Ovary (tissue), 7 donors: ENCODE measurements at regions not wholly inside any gene's neighbourhood (a gene's known extent, or its start where the extent isn't known, plus 50 kb on each side); places are given as distances from the start of the nearest gene placed in this dataset.

Source experiments
- DNase-seq, 5 donors: peaks; one replicate each; pipeline ENCODE4 v3.0.0-alpha.2; 2019 to 2020
- H3K27ac ChIP-seq, 2 donors: fragments of 200-600 bp; one replicate each; pipeline versions ENCODE4 v1.5.1 to v1.8.0; 2019 to 2022
- H3K27me3 ChIP-seq: fragments of 200-600 bp; one replicate; pipeline ENCODE4 v1.8.0; 2022
- H3K36me3 ChIP-seq: fragments of 200-600 bp; sonication (generic); one replicate; pipeline ENCODE4 v1.5.1; 2019
- H3K4me1 ChIP-seq: one replicate; pipeline ENCODE4 v1.8.1; 2013; ENCODE audit warnings: mild to moderate bottlenecking, moderate library complexity; ENCODE audit not compliant: insufficient read depth
- H3K4me3 ChIP-seq: fragments of 200-600 bp; sonication (generic); one replicate; pipeline ENCODE4 v1.5.1; 2017
- H3K9me3 ChIP-seq, 2 donors: fragments of 200-600 bp in 1 of 2; sonication (generic) in 1 of 2; one replicate each; pipeline versions ENCODE4 v1.5.1 to v1.8.1; 2013 to 2019; ENCODE audit warnings: mild to moderate bottlenecking in 1 of 2, moderate library complexity in 1 of 2
- CTCF ChIP-seq, 3 donors: fragments of 450-650 bp in 2 of 3; fragments of 200-600 bp in 1 of 3; IDR thresholded peaks; one replicate each; pipeline versions ENCODE4 v1.5.1 to v1.8.0; 2016 to 2022; ENCODE audit warnings: antibody characterized with exemption in 3 of 3, mild to moderate bottlenecking in 1 of 3
- EP300 ChIP-seq: sonication (generic); formaldehyde crosslinking; IDR thresholded peaks from one replicate; pipeline ENCODE4 v1.6.1; 2017; ENCODE audit warnings: antibody characterized with exemption
- POLR2A ChIP-seq: fragments of 450-650 bp; IDR thresholded peaks from one replicate; pipeline ENCODE4 v1.6.1; 2017; ENCODE audit warnings: antibody characterized with exemption, mild to moderate bottlenecking, moderate library complexity
- WGBS, 3 donors: extraction: QIAGEN DNeasy Blood & Tissue Kit in 1 of 3; methylation state at CpG; one replicate each; pipeline versions ENCODE4 v1.1.5 to v1.1.7; 2013 to 2017; 5-methylcytosine and 5-hydroxymethylcytosine counted together
- intact Hi-C, 4 donors: fragments of 100-400 bp; cut with DNase I; formaldehyde crosslinking; loops; one replicate each; pipeline versions ENCODE4 v1.11.0 to v1.15.1; 2022 to 2023
- donor health status: DM: no; HTN: no; CAD: no; lungs with moderate emphysema.
- donor health status: DM: no; HTN: no; CAD: no.
- donor health status: Bipolar disorder and iron deficiency.
- donor health status: DM: no; HTN: no; CAD: no.
- donor health status: DM: yes; HTN: yes; CAD: no.

GRCh38 chr5:6820851-6821479 is 107.7 kb downstream of the TENT4A start:
- no peak overlapping the region for H3K27ac ChIP-seq
- H3K4me3 ChIP-seq: no peak overlapping the region
- no peaks in the 10 kb centered on the region for H3K36me3 ChIP-seq
- peaks cover 0 to 3% of the 10 kb centered on the region in 2 donors for H3K9me3 ChIP-seq
- intact Hi-C loops: loop anchor here in 1 of 4 donors (10.0 kb wide), 1 partner anchor 46 kb away; no protein-coding TSS in a partner anchor
- TF ChIP-seq POLR2A (no peak), CTCF (IDR thresholded peaks at IDR 0.05) (peak in 1 of 3 donors; percentile 15), EP300 (no peak)
- H3K27me3 ChIP-seq: no peaks in the 10 kb centered on the region
- H3K4me1 ChIP-seq: no peaks in the 10 kb centered on the region
- DNase-seq: no peak
- WGBS, 3 donors: 30 to 34% (median 31%) methylated on average over 12 of the region's 12 CpGs

GRCh38 chr5:6822068-6822467 is 108.8 kb downstream of the TENT4A start:
- TF ChIP-seq CTCF (IDR thresholded peaks at IDR 0.05) (no peak), POLR2A (no peak), EP300 (no peak)

GRCh38 chr5:6822556-6823343 is 109.5 kb downstream of the TENT4A start:
- H3K4me3 ChIP-seq: no peak overlapping the region
- no peak for DNase-seq
- H3K27ac ChIP-seq: no peak overlapping the region
- intact Hi-C loops: loop anchor here in 1 of 4 donors (10.0 kb wide), 1 partner anchor 48 kb away; no protein-coding TSS in a partner anchor
- TF ChIP-seq POLR2A (no peak), CTCF (IDR thresholded peaks at IDR 0.05) (no peak), EP300 (no peak)
- peaks cover 0 to 3% of the 10 kb centered on the region in 2 donors for H3K9me3 ChIP-seq
- no peaks in the 10 kb centered on the region for H3K27me3 ChIP-seq
- H3K36me3 ChIP-seq: no peaks in the 10 kb centered on the region
- H3K4me1 ChIP-seq: peaks cover 3% of the 10 kb centered on the region
- WGBS, 3 donors: 58 to 73% (median 66%) methylated on average over 27 of the region's 27 CpGs

More at GRCh38 chr5:6822068-6822467, 108.8 kb downstream of the TENT4A start:
- H3K27ac ChIP-seq: no peak overlapping the region
- intact Hi-C loops: loop anchor here in 1 of 4 donors (10.0 kb wide), 1 partner anchor 47 kb away; no protein-coding TSS in a partner anchor
- no peaks in the 10 kb centered on the region for H3K4me1 ChIP-seq
- 78 to 90% (median 87%) methylated on average over 8 of the region's 8 CpGs for WGBS, 3 donors
- no peak overlapping the region for H3K4me3 ChIP-seq
- H3K27me3 ChIP-seq: no peaks in the 10 kb centered on the region
- no peaks in the 10 kb centered on the region for H3K36me3 ChIP-seq
- no peak for DNase-seq
- H3K9me3 ChIP-seq: peaks cover 0 to 3% of the 10 kb centered on the region in 2 donors

GRCh38 chr5:6823996-6824395 is 110.8 kb downstream of the TENT4A start:
- Histone ChIP-seq H3K4me3 (no peak overlapping the region), H3K4me1 (peaks cover 4% of the 10 kb centered on the region), H3K27ac (no peak overlapping the region), H3K27me3 (no peaks in the 10 kb centered on the region), H3K36me3 (no peaks in the 10 kb centered on the region), H3K9me3 (peaks cover 0 to 3% of the 10 kb centered on the region in 2 donors)
- intact Hi-C loops: loop anchor here in 1 of 4 donors (10.0 kb wide), 1 partner anchor 49 kb away; no protein-coding TSS in a partner anchor
- no peak for TF ChIP-seq POLR2A
- TF ChIP-seq EP300: no peak
- no peak for TF ChIP-seq CTCF (IDR thresholded peaks at IDR 0.05)
- 76 to 84% (median 79%) methylated on average over 10 of the region's 10 CpGs for WGBS, 3 donors
- DNase-seq: no peak
